ENCODE measurements at regions not wholly inside any gene's neighbourhood (a gene's known extent, or its start where the extent isn't known, plus 50 kb on each side); places are given as distances from the start of the nearest gene placed in this dataset.

DNA sequence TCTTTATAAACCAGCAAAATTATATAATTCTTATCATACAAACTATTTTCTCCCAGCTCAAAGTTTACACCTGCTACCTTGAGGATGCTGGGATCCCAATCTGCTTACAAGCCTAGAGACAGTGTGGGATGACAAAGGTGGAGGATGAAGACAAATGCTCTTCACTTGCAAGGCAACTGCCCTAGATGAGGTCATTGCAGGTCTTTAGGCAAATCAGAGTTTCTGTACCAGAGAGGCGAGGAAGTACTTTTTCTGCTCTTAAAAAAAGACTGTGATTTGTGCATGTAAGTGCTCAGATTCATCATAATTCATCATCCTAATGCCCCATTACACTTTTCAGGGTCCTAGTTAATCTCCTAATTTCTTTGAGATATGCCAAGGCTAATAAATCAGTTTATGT, 376.1 kb downstream of the ZPLD1 start:
- TF ChIP-seq, protein P1, sequence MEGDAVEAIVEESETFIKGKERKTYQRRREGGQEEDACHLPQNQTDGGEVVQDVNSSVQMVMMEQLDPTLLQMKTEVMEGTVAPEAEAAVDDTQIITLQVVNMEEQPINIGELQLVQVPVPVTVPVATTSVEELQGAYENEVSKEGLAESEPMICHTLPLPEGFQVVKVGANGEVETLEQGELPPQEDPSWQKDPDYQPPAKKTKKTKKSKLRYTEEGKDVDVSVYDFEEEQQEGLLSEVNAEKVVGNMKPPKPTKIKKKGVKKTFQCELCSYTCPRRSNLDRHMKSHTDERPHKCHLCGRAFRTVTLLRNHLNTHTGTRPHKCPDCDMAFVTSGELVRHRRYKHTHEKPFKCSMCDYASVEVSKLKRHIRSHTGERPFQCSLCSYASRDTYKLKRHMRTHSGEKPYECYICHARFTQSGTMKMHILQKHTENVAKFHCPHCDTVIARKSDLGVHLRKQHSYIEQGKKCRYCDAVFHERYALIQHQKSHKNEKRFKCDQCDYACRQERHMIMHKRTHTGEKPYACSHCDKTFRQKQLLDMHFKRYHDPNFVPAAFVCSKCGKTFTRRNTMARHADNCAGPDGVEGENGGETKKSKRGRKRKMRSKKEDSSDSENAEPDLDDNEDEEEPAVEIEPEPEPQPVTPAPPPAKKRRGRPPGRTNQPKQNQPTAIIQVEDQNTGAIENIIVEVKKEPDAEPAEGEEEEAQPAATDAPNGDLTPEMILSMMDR (IDR thresholded peaks at IDR 0.05; ENCODE audit: poor library complexity, severe bottlenecking), result no peak
- TF ChIP-seq POLR2AphosphoS5 (IDR thresholded peaks at IDR 0.05), result no peak
- TF ChIP-seq EP300 (conservative IDR thresholded peaks at IDR 0.05; ENCODE audit: poor library complexity, severe bottlenecking), result no peak
- no peak for TF ChIP-seq EZH2 (IDR thresholded peaks at IDR 0.05; ENCODE audit: borderline replicate concordance, insufficient read depth, low read length, poor library complexity, severe bottlenecking)
- TF ChIP-seq, protein P2, sequence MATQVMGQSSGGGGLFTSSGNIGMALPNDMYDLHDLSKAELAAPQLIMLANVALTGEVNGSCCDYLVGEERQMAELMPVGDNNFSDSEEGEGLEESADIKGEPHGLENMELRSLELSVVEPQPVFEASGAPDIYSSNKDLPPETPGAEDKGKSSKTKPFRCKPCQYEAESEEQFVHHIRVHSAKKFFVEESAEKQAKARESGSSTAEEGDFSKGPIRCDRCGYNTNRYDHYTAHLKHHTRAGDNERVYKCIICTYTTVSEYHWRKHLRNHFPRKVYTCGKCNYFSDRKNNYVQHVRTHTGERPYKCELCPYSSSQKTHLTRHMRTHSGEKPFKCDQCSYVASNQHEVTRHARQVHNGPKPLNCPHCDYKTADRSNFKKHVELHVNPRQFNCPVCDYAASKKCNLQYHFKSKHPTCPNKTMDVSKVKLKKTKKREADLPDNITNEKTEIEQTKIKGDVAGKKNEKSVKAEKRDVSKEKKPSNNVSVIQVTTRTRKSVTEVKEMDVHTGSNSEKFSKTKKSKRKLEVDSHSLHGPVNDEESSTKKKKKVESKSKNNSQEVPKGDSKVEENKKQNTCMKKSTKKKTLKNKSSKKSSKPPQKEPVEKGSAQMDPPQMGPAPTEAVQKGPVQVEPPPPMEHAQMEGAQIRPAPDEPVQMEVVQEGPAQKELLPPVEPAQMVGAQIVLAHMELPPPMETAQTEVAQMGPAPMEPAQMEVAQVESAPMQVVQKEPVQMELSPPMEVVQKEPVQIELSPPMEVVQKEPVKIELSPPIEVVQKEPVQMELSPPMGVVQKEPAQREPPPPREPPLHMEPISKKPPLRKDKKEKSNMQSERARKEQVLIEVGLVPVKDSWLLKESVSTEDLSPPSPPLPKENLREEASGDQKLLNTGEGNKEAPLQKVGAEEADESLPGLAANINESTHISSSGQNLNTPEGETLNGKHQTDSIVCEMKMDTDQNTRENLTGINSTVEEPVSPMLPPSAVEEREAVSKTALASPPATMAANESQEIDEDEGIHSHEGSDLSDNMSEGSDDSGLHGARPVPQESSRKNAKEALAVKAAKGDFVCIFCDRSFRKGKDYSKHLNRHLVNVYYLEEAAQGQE (IDR thresholded peaks at IDR 0.05; ENCODE audit: borderline replicate concordance), result no peak
- no peak for TF ChIP-seq MXI1 (conservative IDR thresholded peaks at IDR 0.05; ENCODE audit: poor library complexity, severe bottlenecking)
- TF ChIP-seq SMC3 (conservative IDR thresholded peaks at IDR 0.05; ENCODE audit: poor library complexity), result no peak
